ENCODE measurements at regions not wholly inside any gene's neighbourhood (a gene's known extent, or its start where the extent isn't known, plus 50 kb on each side); places are given as distances from the start of the nearest gene placed in this dataset.

GRCh38 chr1:233561708-233562426 is 52.0 kb upstream of the KCNK1 start (continued):
- TF ChIP-seq ZNF695 (CRISPR knock-in tag; IDR thresholded peaks at IDR 0.05) (no peak), SMAD2 (IDR thresholded peaks at IDR 0.05; ENCODE audit: low read depth, low read length) (no peak), CEBPB (tag; IDR thresholded peaks at IDR 0.05) (no peak), EP400 (IDR thresholded peaks at IDR 0.05) (0 out of 2 replicates have a peak, but pooled peaks have one; percentile 13), ATF6 (CRISPR knock-in tag; IDR thresholded peaks at IDR 0.05) (no peak), SIRT6 (IDR thresholded peaks at IDR 0.05; ENCODE audit: low read depth, low read length) (no peak), CHD4 (IDR thresholded peaks at IDR 0.05; ENCODE audit: insufficient read depth, insufficient replicate concordance, low read depth, low read length, poor library complexity, severe bottlenecking) (no peak), ZFP30 (CRISPR knock-in tag; IDR thresholded peaks at IDR 0.05; ENCODE audit: borderline replicate concordance) (peak; percentile 96), AFF1 (IDR thresholded peaks at IDR 0.05; ENCODE audit: low read depth in 1 of 2, partially characterized antibody in 2 of 2) (no peak), TAF1 (IDR thresholded peaks at IDR 0.05; ENCODE audit: control insufficient read depth, extremely low read depth, insufficient read depth, low read length, severe bottlenecking) (no peak), ZSCAN29 (IDR thresholded peaks at IDR 0.05) (no peak), HNRNPL (IDR thresholded peaks at IDR 0.05; ENCODE audit: low read depth, low read length) (no peak), ZBTB7A (IDR thresholded peaks at IDR 0.05; ENCODE audit: borderline replicate concordance, control insufficient read depth, low read depth, low read length) (no peak), IRF1 (CRISPR knock-in tag; IDR thresholded peaks at IDR 0.05; ENCODE audit: borderline replicate concordance) (no peak), NONO (IDR thresholded peaks at IDR 0.05; ENCODE audit: low read depth in 2 of 2, low read length in 1 of 2) (no peak), CBX5 (IDR thresholded peaks at IDR 0.05; ENCODE audit: borderline replicate concordance, low read depth) (peak; percentile 68; the same call in 1 of the 2 replicates), CTBP1 (IDR thresholded peaks at IDR 0.05; ENCODE audit: borderline replicate concordance) (no peak), ARHGAP35 (IDR thresholded peaks at IDR 0.05; ENCODE audit: partially characterized antibody) (no peak), ZNF184 (CRISPR knock-in tag; IDR thresholded peaks at IDR 0.05) (no peak), NCOA2 (IDR thresholded peaks at IDR 0.05; ENCODE audit: partially characterized antibody in 2 of 2) (no peak), SIN3A (IDR thresholded peaks at IDR 0.05; ENCODE audit: borderline replicate concordance in 2 of 2, control insufficient read depth in 1 of 2, low read depth in 2 of 2, low read length in 2 of 2) (no peak), MCM5 (IDR thresholded peaks at IDR 0.05; ENCODE audit: low read depth) (no peak)
